MCF 10A (cell line): ENCODE measurements at regions not wholly inside any gene's neighbourhood (a gene's known extent, or its start where the extent isn't known, plus 50 kb on each side); places are given as distances from the start of the nearest gene placed in this dataset.

ENCODE experiments used
- BruUV-seq: library from RNA; stranded (reverse); fragments of 400-500 nt; replicated peaks from 2 replicates; lab custom pipeline; 2021; lab: Mats Ljungman, UMichigan
- CTCF ChIA-PET: fragments of 300-600 bp; sonication (Branson Sonifier 250); formaldehyde crosslinking; extraction: SDS; loops from one replicate; lab custom pipeline; 2021; ENCODE audit warnings: antibody characterized with exemption, inconsistent platforms; lab: Yijun Ruan, JAX
- POLR2A ChIA-PET: fragments of 300-600, 350-650 bp; sonication (Branson Sonifier 250); formaldehyde crosslinking; extraction: SDS; loops from one replicate; lab custom pipeline; 2020; ENCODE audit warnings: antibody characterized with exemption, inconsistent platforms; lab: Yijun Ruan, JAX
- DNase-seq: peaks from one replicate; pipeline ENCODE4 v3.0.0-alpha.2; 2018; ENCODE audit not compliant: unreplicated experiment
- H3K27ac Mint-ChIP-seq: one replicate; pipeline ENCODE4 v1.8.0; 2022; ENCODE audit warnings: mild to moderate bottlenecking, low read depth, mixed read lengths; ENCODE audit not compliant: unreplicated experiment
- H3K27me3 Mint-ChIP-seq: one replicate; pipeline ENCODE4 v1.8.0; 2022; ENCODE audit warnings: mixed read lengths; ENCODE audit not compliant: insufficient read depth, unreplicated experiment
- H3K36me3 Mint-ChIP-seq: one replicate; pipeline ENCODE4 v1.8.0; 2022; ENCODE audit warnings: mild to moderate bottlenecking, moderate library complexity, mixed read lengths; ENCODE audit not compliant: insufficient read depth, unreplicated experiment
- H3K4me1 Mint-ChIP-seq: one replicate; pipeline ENCODE4 v1.8.0; 2022; ENCODE audit warnings: mixed read lengths; ENCODE audit not compliant: insufficient read depth, unreplicated experiment
- H3K4me3 Mint-ChIP-seq: one replicate; pipeline ENCODE4 v1.8.0; 2022; ENCODE audit warnings: mild to moderate bottlenecking, moderate library complexity, mixed read lengths; ENCODE audit not compliant: unreplicated experiment
- H3K9me3 Mint-ChIP-seq: one replicate; pipeline ENCODE4 v1.8.0; 2022; ENCODE audit warnings: mixed read lengths; ENCODE audit not compliant: unreplicated experiment
- CTCF ChIP-seq: fragments of 200-600 bp; IDR thresholded peaks from one replicate; pipeline ENCODE4 v1.8.0; 2022; ENCODE audit warnings: antibody characterized with exemption, mild to moderate bottlenecking; ENCODE audit not compliant: unreplicated experiment
- intact Hi-C: fragments of 100-400 bp; cut with micrococcal nuclease; formaldehyde crosslinking; loops from 2 replicates; pipeline ENCODE4 v1.14.1; 2022

DNA sequence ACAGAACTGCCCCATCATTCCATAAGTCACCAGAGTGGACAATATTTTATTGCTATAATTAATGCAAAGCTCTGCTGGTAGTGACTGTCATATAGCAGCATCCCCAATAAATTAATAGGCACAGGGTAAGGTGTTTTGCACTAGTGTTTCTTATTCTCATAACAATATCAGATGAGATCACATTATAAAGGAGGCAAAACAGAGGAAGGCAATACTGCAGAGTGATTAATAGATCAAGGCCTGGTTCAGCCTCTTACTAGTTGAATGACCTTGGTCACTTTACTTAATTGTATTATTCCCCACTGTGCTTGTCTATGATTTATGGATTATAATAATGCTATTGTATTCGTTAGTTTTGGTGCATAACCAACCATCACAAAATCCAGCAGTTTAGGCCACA is 784.8 kb downstream of the VRK1 start:
- no peaks in the 10 kb centered on the region for H3K4me1 Mint-ChIP-seq
- no peak overlapping the region for H3K27ac Mint-ChIP-seq
- DNase-seq: no peak
- POLR2A ChIA-PET: no interaction called here
- H3K36me3 Mint-ChIP-seq: no peaks in the 10 kb centered on the region
- CTCF ChIA-PET: no interaction called here
- no TSS peak for BruUV-seq
- no peak overlapping the region for H3K4me3 Mint-ChIP-seq
- no peaks in the 10 kb centered on the region for H3K9me3 Mint-ChIP-seq
- TF ChIP-seq CTCF: no peak
- intact Hi-C loops: loop anchor here (5.0 kb wide), 1 partner anchor 405 kb away; no protein-coding TSS in a partner anchor
- H3K27me3 Mint-ChIP-seq: peaks cover 25% of the 10 kb centered on the region

- ChIA-PET CTCF (no interaction called here), POLR2A (no interaction called here)
- TF ChIP-seq CTCF: peak; percentile 13
- Mint-ChIP-seq H3K27me3 (peaks cover 34% of the 10 kb centered on the region), H3K4me1 (no peaks in the 10 kb centered on the region), H3K4me3 (no peak overlapping the region), H3K36me3 (no peaks in the 10 kb centered on the region), H3K9me3 (no peaks in the 10 kb centered on the region), H3K27ac (no peak overlapping the region)
- peak; percentile 15 for DNase-seq
- BruUV-seq: no TSS peak
- intact Hi-C loops: loop anchor here (5.0 kb wide), 1 partner anchor 407 kb away; no protein-coding TSS in a partner anchor
Measured at GRCh38 chr14:97584528-97584927, 787.3 kb downstream of the VRK1 start.

DNA sequence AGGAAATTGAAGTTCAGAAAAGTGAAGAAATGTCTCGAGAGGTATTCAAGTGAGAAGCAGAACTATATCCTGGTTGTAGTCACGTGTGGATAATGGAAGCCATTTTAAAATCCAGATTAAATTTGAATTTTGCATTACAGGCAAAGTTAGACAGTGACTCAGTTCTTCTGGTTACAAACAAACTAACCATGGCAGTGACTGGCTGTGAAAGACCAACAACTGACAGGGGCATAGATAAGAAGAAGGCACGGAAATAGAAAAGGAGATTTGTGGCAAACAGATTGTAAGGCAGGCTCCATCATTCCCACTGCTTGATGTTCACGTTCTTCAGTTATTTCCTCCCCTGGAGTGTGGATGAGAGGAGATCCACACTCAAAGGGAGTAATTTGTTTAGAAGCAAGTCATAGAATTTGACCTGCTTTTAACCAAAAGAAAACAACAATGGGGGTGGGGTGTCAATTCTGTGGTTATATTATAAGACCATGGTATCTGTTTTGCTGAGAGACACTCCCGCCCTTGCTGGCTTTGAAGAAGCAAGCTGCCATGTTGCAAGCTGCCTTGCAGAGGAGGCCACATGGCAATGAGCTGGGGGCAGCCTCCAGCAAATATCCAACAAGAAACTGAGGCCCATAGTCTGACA is 795.3 kb downstream of the VRK1 start:
- Mint-ChIP-seq H3K27me3 (peaks cover 52% of the 10 kb centered on the region), H3K9me3 (peaks cover 8% of the 10 kb centered on the region), H3K27ac (no peak overlapping the region), H3K4me3 (no peak overlapping the region), H3K4me1 (no peaks in the 10 kb centered on the region), H3K36me3 (no peaks in the 10 kb centered on the region)
- intact Hi-C loops: no loop called here
- TF ChIP-seq CTCF: no peak
- DNase-seq: no peak
- CTCF ChIA-PET: no interaction called here
- BruUV-seq: no TSS peak
- POLR2A ChIA-PET: no interaction called here

DNA sequence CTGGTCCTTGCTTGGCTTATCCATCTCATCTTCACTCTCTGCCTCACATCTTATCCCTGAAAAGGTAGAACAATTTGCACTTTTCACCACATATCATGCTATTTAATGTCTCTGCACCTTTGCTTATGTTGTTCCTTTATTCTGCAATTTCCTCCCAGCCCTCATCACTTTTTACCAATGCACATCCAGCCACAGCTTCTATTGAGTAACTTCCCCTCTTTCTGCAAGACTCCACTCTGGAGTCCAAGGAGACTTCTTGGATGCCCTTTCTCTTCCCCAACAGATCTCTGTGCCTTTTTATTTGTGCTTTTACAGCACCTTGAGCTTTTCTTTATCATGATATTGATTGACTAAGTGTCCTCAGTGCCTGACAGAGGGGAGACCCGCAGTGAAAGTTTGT is 797.1 kb downstream of the VRK1 start:
- Mint-ChIP-seq H3K27me3 (peaks cover 49% of the 10 kb centered on the region), H3K27ac (no peak overlapping the region), H3K4me3 (no peak overlapping the region), H3K36me3 (no peaks in the 10 kb centered on the region), H3K9me3 (peaks cover 8% of the 10 kb centered on the region), H3K4me1 (no peaks in the 10 kb centered on the region)
- intact Hi-C loops: no loop called here
- no TSS peak for BruUV-seq
- ChIA-PET CTCF (no interaction called here), POLR2A (no interaction called here)
- no peak for DNase-seq
- TF ChIP-seq CTCF: no peak
